ENCODE measurements at regions not wholly inside any gene's neighbourhood (a gene's known extent, or its start where the extent isn't known, plus 50 kb on each side); places are given as distances from the start of the nearest gene placed in this dataset.
A peak's percentile ranks its signal among the peaks of the same experiment; 100 is the strongest.

DNA sequence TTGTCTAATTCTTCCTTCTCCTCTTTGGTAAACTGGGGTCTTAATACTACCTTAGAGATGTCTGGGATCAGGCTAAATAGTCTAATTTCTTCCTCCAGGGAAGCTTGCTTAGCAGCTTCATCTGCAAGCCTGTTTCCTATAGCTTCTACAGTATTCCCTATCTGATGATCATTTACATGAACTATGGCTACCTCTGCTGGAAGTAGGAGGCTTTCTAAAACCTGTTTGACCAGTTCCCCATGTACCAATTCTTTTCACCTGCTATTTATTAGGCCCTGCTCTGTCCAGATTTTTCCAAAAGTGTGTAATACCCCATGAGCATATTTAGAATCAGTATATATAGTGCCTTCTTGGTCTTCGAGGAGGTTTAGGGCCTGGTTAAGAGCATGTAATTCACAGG, 619.8 kb downstream of the HINT1 start:
- TF ChIP-seq, protein P1, sequence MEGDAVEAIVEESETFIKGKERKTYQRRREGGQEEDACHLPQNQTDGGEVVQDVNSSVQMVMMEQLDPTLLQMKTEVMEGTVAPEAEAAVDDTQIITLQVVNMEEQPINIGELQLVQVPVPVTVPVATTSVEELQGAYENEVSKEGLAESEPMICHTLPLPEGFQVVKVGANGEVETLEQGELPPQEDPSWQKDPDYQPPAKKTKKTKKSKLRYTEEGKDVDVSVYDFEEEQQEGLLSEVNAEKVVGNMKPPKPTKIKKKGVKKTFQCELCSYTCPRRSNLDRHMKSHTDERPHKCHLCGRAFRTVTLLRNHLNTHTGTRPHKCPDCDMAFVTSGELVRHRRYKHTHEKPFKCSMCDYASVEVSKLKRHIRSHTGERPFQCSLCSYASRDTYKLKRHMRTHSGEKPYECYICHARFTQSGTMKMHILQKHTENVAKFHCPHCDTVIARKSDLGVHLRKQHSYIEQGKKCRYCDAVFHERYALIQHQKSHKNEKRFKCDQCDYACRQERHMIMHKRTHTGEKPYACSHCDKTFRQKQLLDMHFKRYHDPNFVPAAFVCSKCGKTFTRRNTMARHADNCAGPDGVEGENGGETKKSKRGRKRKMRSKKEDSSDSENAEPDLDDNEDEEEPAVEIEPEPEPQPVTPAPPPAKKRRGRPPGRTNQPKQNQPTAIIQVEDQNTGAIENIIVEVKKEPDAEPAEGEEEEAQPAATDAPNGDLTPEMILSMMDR (IDR thresholded peaks at IDR 0.05), result no peak
- no peaks in the 10 kb centered on the region for H3K9me3 ChIP-seq
- DNase-seq, result no peak
- intact Hi-C loops (cut with DNase I), result no loop called here
- H3K36me3 ChIP-seq, result no peaks in the 10 kb centered on the region
- peak in 1 of 4 donors; percentile 18 for ATAC-seq
- WGBS, 2 donors, result 42 to 71% methylated on average over 1 of the region's 1 CpG
- no peak for FAIRE-seq
- H3K27ac ChIP-seq, result no peak overlapping the region
- H3K4me1 ChIP-seq, result no peaks in the 10 kb centered on the region
- H3K4me3 ChIP-seq, result no peak overlapping the region
- no peaks in the 10 kb centered on the region for H3K27me3 ChIP-seq

DNA sequence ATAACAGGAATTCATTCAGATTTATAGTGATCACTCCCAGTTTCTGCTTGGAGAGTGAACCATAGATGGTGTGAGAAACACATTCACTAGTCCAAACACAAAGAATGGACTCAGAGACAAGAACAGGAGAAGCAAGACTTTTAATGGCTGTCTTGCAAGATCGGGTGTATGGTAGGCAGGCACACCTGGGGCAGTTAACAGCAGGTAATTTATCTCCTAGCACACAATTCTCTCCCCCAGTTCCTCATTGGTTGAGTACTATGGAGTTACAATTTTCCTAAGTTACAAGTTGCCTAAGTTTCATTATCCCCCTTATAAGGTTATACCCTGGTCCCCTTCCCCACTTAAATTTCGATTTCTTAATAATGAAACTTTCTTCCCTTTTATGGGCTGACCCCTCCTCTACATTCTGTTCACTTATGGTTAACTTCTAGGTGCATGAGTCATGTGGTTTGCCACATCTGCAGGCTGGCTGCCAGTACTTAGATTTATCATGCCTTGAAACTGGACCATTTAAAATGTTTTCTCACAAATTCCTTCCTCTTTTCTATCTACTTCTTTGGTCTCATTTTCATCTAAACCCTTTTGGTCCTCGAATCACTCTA, 623.3 kb downstream of the HINT1 start:
- Histone ChIP-seq H3K27me3 (no peaks in the 10 kb centered on the region), H3K9me3 (no peaks in the 10 kb centered on the region), H3K27ac (no peak overlapping the region), H3K36me3 (no peaks in the 10 kb centered on the region), H3K4me1 (no peaks in the 10 kb centered on the region), H3K4me3 (no peak overlapping the region)
- ATAC-seq (peak in 1 of 4 donors; percentile 28), DNase-seq (no peak), FAIRE-seq (no peak)
- TF ChIP-seq, protein P1 (IDR thresholded peaks at IDR 0.05), result no peak
- 21 to 25% methylated on average over 3 of the region's 3 CpGs for WGBS, 2 donors
- intact Hi-C loops (cut with DNase I), result no loop called here

DNA sequence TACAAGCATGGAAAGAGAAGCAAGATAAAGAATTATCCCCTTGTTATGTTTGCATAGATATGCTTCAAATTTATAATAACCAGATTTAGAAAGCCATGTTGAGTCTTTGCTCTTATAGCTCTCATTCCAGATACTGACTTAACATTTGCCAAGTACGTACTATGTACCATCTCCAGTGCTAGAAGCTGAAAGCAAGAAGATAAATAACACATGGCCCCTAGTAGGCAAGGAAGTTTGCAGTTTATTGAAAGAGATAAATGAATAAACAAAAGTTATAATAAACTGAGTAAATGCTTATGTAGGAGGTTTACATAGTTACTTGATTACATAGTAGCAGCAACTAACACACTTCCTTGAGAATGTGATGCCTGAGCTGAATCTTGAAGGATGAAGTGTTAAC, 628.4 kb downstream of the HINT1 start:
- no peak for DNase-seq
- ATAC-seq, result no peak
- FAIRE-seq, result no peak
- Histone ChIP-seq H3K27me3 (no peaks in the 10 kb centered on the region), H3K9me3 (no peaks in the 10 kb centered on the region), H3K4me3 (no peak overlapping the region), H3K36me3 (no peaks in the 10 kb centered on the region), H3K4me1 (no peaks in the 10 kb centered on the region), H3K27ac (no peak overlapping the region)
- WGBS, 2 donors, result 83 to 87% methylated on average over 1 of the region's 1 CpG
- intact Hi-C loops (cut with DNase I), result no loop called here
- TF ChIP-seq, protein P1 (IDR thresholded peaks at IDR 0.05), result no peak

DNA sequence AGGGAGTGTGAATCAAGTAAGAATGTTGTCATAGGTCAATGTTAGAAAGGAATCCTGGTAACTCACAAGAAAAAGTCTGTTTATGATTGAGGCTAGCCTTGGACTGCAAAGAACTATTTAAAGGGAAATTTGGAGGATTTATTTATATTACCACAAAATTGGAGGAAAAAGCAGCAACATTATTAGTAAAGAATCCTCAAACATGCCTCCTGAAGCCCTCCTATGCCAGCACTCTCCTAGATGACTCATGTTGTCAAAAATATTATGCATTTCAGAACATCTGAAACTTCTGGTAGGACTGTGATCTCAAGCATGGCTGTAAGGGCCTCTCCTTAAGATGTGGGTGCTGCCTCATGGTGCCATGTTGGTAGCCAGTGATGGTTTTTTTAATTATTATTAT, 628.5 kb downstream of the CHSY3 start:
- Histone ChIP-seq H3K4me3 (no peak overlapping the region), H3K9me3 (no peaks in the 10 kb centered on the region), H3K36me3 (no peaks in the 10 kb centered on the region), H3K4me1 (no peaks in the 10 kb centered on the region), H3K27ac (no peak overlapping the region), H3K27me3 (no peaks in the 10 kb centered on the region)
- DNase-seq (no peak), ATAC-seq (no peak), FAIRE-seq (no peak)
- intact Hi-C loops (cut with DNase I), result no loop called here
- TF ChIP-seq, protein P1 (IDR thresholded peaks at IDR 0.05), result no peak

DNA sequence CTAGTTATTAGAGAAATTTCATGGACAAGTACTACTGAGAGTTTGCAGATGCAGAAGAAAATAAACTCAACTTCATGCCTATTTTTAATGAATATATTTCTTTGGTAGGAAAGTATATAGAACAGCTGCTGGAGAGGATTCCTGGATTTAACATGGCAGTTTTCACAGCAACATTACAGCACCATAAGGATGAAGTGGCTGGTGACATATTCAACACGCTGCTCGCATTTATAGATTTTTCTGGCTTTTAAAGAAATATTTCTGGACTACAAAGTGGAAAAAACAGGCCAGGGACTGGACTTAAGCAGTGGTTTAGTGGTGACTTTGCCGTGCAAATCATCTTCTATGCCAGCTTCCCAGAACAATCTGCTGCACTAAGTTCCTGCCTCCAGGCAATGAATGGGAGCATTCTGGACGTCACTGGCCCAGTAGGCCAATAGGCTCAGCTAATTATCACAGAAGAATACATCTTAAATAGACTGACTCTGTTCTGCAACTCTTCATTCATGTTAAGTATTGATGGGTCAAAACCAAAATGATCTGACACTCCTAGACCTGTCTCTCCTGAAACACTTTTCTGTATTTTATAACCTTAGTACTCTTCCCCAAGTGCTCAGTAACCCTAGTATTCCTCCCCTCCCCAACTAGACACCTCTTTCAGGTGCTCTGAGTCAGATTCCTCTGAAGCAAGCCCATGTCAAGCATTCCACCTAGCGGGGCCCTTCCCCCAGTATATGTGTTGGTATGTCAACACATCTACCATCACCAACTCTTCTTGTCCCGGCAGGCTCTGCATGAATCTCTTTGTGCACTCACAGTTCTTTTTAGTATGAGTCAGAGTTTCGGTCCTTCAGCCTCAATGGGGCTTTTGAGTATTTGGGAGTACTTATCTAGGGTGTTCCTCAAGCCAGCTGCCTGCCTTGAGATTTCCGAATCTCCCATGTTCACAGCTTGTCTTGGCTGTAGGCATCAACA, 625.5 kb downstream of the CHSY3 start:
- DNase-seq (no peak), ATAC-seq (no peak), FAIRE-seq (no peak)
- Histone ChIP-seq H3K36me3 (no peaks in the 10 kb centered on the region), H3K4me3 (no peak overlapping the region), H3K9me3 (no peaks in the 10 kb centered on the region), H3K27me3 (no peaks in the 10 kb centered on the region), H3K4me1 (no peaks in the 10 kb centered on the region), H3K27ac (no peak overlapping the region)
- TF ChIP-seq, protein P1 (IDR thresholded peaks at IDR 0.05), result no peak
- WGBS, 2 donors, result 71 to 80% methylated on average over 8 of the region's 8 CpGs
- intact Hi-C loops (cut with DNase I), result no loop called here

Measured in pancreas (tissue), 10 donors.